ENCODE measurements at regions not wholly inside any gene's neighbourhood (a gene's known extent, or its start where the extent isn't known, plus 50 kb on each side); places are given as distances from the start of the nearest gene placed in this dataset.

GRCh38 chr21:41653954-41654491 is 112.8 kb downstream of the RIPK4 start:
- in situ Hi-C loops (cut with MboI; ENCODE audit: low sequenced_read_pairs) = no loop called here

GRCh38 chr21:41653243-41653953 is 113.5 kb downstream of the RIPK4 start:
- in situ Hi-C loops (cut with MboI; ENCODE audit: low sequenced_read_pairs) = no loop called here

DNA sequence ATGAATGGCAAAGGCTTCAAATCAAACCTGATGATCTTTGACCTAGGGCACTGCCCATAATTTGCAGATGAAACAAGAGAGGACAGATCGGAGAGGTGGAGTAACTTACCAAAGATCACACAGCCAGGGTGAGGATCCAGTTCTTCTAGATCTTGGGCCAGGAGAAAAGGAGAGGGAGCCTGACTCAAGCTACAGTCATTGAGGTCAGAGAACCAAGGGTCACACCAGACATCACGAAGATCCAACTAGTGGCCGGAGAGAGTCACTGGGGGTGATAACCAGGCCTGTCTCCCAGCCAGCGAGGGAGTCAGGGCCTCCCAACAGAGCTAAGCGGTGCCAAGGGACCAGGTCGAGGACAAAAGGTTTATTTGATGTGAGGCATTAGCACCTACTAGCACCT is 115.0 kb downstream of the RIPK4 start:
- in situ Hi-C loops (cut with MboI; ENCODE audit: low sequenced_read_pairs) = no loop called here

GRCh38 chr21:41651406-41651805 is 115.4 kb downstream of the RIPK4 start:
- in situ Hi-C loops (cut with MboI; ENCODE audit: low sequenced_read_pairs) = no loop called here

DNA sequence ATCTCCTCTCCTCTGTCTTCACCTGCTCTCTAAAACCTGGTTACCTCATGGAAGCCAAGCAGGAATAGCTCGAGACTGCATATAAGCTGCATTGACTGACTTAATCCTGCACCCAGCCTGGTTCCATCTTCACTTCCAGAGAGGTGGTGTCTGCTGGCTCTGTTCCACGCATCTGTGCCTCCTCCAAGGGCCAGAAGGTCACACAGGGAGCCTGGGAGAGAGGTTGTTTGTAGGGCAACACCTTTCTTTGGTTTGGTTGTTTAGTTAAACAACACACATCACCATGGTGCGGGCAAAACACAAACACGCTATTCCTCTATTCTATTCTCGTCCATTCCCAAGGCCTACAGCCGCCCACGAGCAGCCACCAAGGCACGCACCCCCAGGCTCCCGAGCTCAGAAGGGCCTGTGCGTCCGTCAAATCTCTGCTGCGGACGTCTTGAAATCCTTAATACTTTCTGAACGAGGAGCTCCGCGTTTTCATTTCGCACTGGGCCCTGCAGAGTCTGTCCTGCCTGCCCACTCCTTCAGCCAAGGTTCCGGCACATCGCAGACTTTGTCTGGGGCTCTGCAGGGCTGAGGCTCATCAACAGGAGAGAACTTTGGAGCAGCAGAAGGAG is 116.2 kb downstream of the RIPK4 start:
- in situ Hi-C loops (cut with MboI; ENCODE audit: low sequenced_read_pairs) = no loop called here

DNA sequence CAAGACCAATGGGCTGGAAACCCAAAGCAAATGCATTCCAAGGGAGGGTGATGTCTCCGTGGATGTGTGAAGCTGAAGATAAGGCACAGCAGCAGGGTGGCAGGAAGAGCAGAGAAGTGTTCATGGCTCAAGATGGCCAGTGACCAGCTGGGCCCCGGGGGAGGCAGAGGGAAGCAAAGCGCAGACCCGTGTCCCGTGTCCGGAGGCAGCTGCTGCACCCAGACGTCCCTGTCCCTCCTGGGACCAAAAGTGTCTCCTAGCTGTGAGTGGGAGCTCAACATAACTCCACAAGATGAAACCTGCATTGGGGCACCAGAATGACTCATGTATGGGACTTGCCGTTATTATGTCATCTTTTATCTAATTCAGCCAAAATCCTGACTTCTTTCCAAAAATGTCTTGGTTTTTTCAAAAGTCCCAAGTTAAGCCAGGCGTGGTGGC is 118.2 kb downstream of the RIPK4 start:
- in situ Hi-C loops (cut with MboI; ENCODE audit: low sequenced_read_pairs) = no loop called here

DNA sequence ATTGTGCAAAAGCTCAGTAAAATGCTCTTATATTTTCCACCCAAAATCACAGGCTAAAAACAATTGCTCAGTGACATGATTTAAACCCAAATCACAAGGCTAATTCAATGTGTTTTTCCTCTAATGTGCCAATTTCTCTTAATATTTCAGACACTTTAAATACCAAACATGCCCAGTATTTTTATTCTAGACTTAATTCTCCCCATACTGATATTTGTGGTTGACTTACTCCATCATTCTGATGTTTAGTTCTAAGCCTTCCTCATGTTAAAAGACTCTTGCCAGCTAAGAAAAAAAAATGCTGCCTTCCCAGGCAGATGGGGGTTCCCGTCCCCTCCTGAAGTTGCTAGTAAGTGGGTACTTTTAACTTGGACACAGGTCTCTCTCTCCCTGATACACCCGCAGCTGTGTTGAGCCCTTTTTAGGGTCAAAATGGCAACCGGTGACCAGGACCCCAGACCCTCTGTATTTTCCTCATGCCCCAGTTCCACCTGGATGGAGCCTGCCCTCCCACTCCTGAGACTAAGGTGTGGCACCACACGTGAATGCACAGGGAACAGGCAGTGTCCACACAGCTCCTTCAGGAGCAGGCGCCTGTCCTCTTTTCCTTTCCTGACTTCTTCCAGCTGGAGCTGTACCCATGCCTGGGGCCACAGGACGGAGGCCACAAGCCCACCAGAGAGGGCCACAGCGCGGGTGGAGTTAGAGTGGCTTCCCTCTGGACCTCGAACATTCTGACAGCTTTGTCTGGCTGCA is 118.9 kb downstream of the RIPK4 start:
- in situ Hi-C loops (cut with MboI; ENCODE audit: low sequenced_read_pairs) = no loop called here

GRCh38 chr21:41643246-41643966 is 123.4 kb downstream of the RIPK4 start:
- in situ Hi-C loops (cut with MboI; ENCODE audit: low sequenced_read_pairs) = no loop called here

- in situ Hi-C loops (cut with MboI; ENCODE audit: low sequenced_read_pairs) = no loop called here
Observed at GRCh38 chr21:41641821-41642701, 124.8 kb downstream of the RIPK4 start.

GRCh38 chr21:41641510-41641815 is 125.4 kb downstream of the RIPK4 start:
- in situ Hi-C loops (cut with MboI; ENCODE audit: low sequenced_read_pairs) = no loop called here

- in situ Hi-C loops (cut with MboI; ENCODE audit: low sequenced_read_pairs) = no loop called here
Observed at GRCh38 chr21:41640748-41641509, 125.9 kb downstream of the RIPK4 start.

DNA sequence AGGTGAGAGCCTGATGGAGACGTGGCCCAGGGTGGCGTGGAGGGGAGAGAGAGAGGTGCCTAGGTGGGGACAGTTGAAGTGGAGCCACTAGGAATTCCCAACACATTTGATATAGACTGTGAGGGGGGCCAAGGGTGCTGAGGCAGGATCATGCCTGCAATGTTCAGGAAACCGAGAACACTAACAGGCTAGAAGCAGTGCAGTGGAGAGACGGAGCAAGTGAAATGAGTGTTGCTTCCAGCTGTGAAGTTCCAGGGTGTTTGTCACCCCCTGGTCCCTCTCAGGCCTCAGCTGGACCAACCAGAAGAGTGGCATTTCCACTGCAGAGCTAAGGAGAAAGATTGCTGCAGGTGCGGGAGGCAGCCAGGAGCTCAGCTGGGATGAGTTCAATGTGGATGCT is 127.1 kb downstream of the RIPK4 start:
- in situ Hi-C loops (cut with MboI; ENCODE audit: low sequenced_read_pairs) = no loop called here

- in situ Hi-C loops (cut with MboI; ENCODE audit: low sequenced_read_pairs) = no loop called here
Observed at GRCh38 chr21:41639336-41639735, 127.5 kb downstream of the RIPK4 start.

- in situ Hi-C loops (cut with MboI; ENCODE audit: low sequenced_read_pairs) = no loop called here
Observed at GRCh38 chr21:41638201-41638790, 128.6 kb downstream of the RIPK4 start.

DNA sequence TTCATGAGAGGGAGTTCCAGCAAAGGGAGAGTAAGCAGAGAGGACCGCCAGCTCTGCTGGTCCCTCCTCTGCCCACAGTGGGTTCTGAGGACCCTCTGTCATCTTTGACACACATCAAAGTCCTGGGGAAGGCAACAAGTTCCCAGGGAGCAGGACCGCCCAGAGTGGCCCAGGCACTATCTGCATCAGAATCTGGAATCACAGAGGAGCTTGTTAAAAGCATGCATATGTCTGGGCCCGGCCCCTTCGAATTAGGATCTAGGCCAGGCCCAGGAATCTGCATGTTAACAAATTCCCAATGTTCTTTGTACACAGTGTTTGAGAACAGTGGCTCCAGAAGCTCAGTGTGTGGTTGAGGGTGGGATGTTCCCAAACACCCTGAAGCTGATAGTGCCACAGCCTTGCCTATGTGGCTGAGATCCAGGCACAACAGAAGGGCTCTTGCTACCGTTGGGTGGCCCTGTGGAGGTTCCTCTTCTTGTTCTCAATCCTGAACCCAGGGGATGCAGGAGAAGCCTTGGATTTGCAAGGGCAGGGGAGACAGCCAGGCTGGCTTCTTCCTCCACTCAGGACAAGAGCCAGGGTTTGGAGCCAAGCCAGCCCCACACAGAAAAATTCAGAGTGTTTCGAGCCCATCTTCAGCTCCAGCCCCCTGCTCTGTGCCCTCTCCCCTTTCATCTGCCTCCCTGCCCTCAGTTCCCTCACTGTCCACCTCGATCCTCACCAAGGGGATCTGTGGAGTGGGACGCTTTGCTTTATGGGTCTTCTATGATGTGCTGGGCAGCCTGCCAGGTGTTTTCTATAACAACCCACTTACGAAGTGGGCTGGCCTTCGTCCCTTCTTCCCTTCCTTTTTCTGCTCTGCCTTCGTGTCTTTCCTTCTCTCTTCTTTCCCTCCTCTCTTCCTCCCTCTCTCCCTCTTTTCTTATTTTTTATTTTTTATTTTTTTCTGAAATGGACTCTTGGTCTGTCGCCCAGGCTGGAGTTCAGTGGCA is 129.0 kb upstream of the TMPRSS2 start:
- in situ Hi-C loops (cut with MboI; ENCODE audit: low sequenced_read_pairs) = no loop called here

DNA sequence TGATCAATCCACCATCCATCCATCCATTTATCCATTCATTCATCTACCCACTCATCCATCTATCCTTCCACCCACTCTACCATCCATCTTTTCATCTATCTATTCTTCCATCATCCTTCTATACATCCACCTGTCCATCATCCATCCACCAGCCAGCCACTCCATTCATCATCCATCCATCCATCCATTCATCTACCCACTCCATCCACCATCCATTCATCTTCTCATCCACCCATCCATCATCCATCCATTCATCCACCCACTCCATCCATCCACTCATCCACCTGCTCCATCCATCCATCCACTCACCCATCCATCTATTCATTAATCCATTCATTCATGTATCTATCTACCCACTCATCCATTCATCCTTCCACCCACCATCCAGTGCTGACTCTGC is 127.9 kb upstream of the TMPRSS2 start:
- in situ Hi-C loops (cut with MboI; ENCODE audit: low sequenced_read_pairs) = no loop called here

- in situ Hi-C loops (cut with MboI; ENCODE audit: low sequenced_read_pairs) = no loop called here
Observed at GRCh38 chr21:41634858-41635257, 126.9 kb upstream of the TMPRSS2 start.

GRCh38 chr21:41634211-41634694 is 126.3 kb upstream of the TMPRSS2 start:
- in situ Hi-C loops (cut with MboI; ENCODE audit: low sequenced_read_pairs) = no loop called here
